ENCODE measurements at regions not wholly inside any gene's neighbourhood (a gene's known extent, or its start where the extent isn't known, plus 50 kb on each side); places are given as distances from the start of the nearest gene placed in this dataset.
A peak's percentile ranks its signal among the peaks of the same experiment; 100 is the strongest.

DNA sequence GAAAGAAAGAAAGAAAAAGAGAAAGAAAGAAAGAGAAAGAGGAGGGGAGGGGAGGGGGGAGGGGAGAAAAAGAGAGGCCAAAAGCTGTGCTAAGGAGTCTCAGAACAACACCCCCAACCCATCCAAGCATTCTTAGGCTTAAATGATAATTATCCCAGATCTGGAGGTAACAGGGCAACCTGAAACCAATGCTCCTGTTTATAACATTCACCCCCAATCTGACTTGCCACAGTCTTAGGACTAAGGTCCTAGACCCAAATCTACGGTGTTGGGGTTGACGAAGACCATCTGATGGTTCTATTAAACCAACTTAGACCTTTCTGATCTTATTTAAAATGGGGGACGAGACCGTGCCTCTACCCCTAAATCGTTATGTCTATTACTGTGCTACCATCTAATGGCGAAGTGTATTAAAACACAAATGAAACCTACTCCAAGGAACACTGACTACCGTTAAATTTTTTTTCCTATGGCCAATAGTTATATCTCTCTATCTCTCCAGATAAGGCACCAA lies 119.3 kb upstream of the CDC42BPA start:
- H3K9me3 ChIP-seq = no peaks in the 10 kb centered on the region
- peak overlapping the region; percentile 58 for H3K4me3 ChIP-seq
- ATAC-seq (peak; percentile 80 to 93 (median 88)), DNase-seq (no peak)
- H3K4me1 ChIP-seq = peaks cover 4% of the 10 kb centered on the region
- H3K27me3 ChIP-seq (ENCODE audit: insufficient read depth in 3 of 3, low read length in 2 of 3) = no peaks in the 10 kb centered on the region
- no peaks in the 10 kb centered on the region for H3K36me3 ChIP-seq (ENCODE audit: insufficient read depth in 1 of 2, low read depth in 1 of 2)
- 3 to 10% (median 4%) methylated on average over 7 of the region's 7 CpGs for WGBS, 3 donors
- H3K27ac ChIP-seq = no peak overlapping the region
- TF ChIP-seq, protein P1, sequence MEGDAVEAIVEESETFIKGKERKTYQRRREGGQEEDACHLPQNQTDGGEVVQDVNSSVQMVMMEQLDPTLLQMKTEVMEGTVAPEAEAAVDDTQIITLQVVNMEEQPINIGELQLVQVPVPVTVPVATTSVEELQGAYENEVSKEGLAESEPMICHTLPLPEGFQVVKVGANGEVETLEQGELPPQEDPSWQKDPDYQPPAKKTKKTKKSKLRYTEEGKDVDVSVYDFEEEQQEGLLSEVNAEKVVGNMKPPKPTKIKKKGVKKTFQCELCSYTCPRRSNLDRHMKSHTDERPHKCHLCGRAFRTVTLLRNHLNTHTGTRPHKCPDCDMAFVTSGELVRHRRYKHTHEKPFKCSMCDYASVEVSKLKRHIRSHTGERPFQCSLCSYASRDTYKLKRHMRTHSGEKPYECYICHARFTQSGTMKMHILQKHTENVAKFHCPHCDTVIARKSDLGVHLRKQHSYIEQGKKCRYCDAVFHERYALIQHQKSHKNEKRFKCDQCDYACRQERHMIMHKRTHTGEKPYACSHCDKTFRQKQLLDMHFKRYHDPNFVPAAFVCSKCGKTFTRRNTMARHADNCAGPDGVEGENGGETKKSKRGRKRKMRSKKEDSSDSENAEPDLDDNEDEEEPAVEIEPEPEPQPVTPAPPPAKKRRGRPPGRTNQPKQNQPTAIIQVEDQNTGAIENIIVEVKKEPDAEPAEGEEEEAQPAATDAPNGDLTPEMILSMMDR (IDR thresholded peaks at IDR 0.05) = peak; percentile 50
- intact Hi-C loops (cut with DNase I) = loop anchor here (2.0 to 10.0 kb wide), 6 partner anchors 120 to 523 kb away; partner anchors contain the start of gene CDC42BPA (in 1 of the 2)

DNA sequence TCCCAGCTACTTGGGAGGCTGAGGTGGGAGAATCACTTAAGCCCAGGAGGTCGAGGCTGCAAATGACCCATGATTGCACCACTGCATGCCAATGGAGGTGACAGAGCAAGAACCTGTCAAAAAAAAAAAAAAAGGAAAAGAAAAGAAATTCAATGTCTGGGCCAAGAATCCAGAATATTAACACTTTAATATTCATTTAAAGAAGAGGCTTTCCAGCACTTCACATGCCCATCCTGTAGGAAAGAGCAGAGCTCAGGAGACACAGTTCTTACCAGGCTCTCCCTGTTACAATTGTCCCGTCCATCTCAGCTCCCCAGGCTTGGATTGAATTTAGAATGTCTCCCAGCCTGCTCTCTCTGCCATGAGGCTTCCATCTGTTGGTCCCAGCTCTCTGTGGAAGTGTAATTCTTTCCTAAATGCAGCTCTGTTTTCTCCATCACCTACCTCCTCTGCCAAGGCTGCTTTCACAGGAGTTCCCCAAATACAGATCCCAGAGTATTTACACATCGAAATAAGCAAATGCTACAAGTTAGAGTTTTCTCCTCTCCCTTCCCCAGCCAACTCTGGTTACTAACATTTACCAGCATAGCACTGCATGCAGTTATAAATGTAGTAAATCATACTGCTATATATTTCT lies 116.6 kb upstream of the CDC42BPA start:
- no peak for ATAC-seq
- H3K9me3 ChIP-seq = no peaks in the 10 kb centered on the region
- H3K27ac ChIP-seq = no peak overlapping the region
- intact Hi-C loops (cut with DNase I) = loop anchor here (5.0 to 10.0 kb wide), 6 partner anchors 118 to 523 kb away; partner anchors contain the start of gene CDC42BPA (in 1 of the 2)
- H3K4me3 ChIP-seq = no peak overlapping the region
- TF ChIP-seq, protein P1 (IDR thresholded peaks at IDR 0.05) = no peak
- WGBS, 3 donors = 75 to 81% (median 76%) methylated on average over 3 of the region's 3 CpGs
- H3K36me3 ChIP-seq (ENCODE audit: insufficient read depth in 1 of 2, low read depth in 1 of 2) = no peaks in the 10 kb centered on the region
- H3K27me3 ChIP-seq (ENCODE audit: insufficient read depth in 3 of 3, low read length in 2 of 3) = no peaks in the 10 kb centered on the region
- peaks cover 12% of the 10 kb centered on the region for H3K4me1 ChIP-seq
- no peak for DNase-seq

DNA sequence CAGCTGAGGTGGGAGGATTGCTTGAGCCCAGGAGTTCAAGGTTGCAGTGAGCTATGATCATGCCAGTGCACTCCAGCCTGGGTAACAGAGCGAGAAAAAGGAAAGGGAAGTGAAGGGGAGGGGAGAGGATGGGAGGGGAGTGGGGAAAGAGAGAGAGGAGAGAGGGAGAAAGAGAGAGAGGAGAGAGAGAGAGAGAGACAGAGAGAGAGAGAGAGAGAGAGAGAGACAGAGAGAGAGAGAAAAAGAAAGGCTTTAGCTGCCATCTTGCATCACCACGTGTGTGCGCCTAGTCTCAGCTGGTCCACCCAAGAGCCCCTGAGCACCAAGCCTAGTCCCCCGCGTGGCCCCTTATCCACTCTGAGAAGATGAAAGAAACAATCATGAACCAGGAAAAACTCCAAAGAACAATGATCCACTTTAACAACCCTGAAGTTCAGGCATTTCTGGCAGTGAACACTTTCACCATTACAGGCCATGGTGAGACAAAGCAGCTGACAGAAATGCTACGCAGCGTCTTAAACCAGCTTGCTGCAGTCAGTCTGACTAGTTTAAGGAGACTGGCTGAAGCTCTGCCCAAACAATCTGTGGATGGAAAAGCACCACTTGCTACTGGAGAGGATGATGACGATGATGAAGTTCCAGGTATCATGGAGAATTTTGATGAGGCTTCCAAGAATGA lies 115.5 kb upstream of the CDC42BPA start:
- ATAC-seq = no peak
- no peak for DNase-seq
- Histone ChIP-seq H3K27ac (no peak overlapping the region), H3K36me3 (ENCODE audit: insufficient read depth in 1 of 2, low read depth in 1 of 2) (no peaks in the 10 kb centered on the region), H3K4me1 (peaks cover 19% of the 10 kb centered on the region), H3K27me3 (ENCODE audit: insufficient read depth in 3 of 3, low read length in 2 of 3) (no peaks in the 10 kb centered on the region), H3K4me3 (no peak overlapping the region), H3K9me3 (no peaks in the 10 kb centered on the region)
- WGBS, 3 donors = 84 to 90% (median 87%) methylated on average over 8 of the region's 8 CpGs
- TF ChIP-seq, protein P1 (IDR thresholded peaks at IDR 0.05) = no peak
- intact Hi-C loops (cut with DNase I) = loop anchor here (5.0 to 10.0 kb wide), 3 partner anchors 309 to 522 kb away; no protein-coding TSS in a partner anchor

DNA sequence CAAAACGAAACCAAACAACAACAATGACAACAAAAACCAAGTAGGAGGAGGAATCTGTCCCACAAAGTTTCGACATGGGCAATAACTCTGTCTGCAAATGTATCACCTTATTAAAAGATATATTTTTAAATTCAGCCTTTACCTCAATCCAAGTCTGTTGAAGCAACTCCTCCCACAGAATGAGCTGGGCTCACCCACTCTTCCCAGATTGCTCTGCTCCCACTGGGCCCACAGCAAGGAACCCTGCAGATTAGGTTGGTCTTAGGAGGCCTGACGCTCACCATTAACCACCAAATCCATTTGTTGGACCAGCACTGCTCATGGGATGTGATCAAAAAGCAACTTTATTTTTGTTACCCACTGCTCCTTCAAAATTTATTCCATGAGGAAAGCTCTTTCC lies 114.7 kb upstream of the CDC42BPA start:
- intact Hi-C loops (cut with DNase I) = loop anchor here (5.0 to 10.0 kb wide), 3 partner anchors 308 to 521 kb away; no protein-coding TSS in a partner anchor
- H3K9me3 ChIP-seq = no peaks in the 10 kb centered on the region
- H3K27me3 ChIP-seq (ENCODE audit: insufficient read depth in 3 of 3, low read length in 2 of 3) = no peaks in the 10 kb centered on the region
- DNase-seq (no peak), ATAC-seq (no peak)
- H3K36me3 ChIP-seq (ENCODE audit: insufficient read depth in 1 of 2, low read depth in 1 of 2) = no peaks in the 10 kb centered on the region
- H3K4me3 ChIP-seq = no peak overlapping the region
- WGBS, 3 donors = 94 to 98% (median 96%) methylated on average over 3 of the region's 3 CpGs
- peaks cover 19% of the 10 kb centered on the region for H3K4me1 ChIP-seq
- no peak overlapping the region for H3K27ac ChIP-seq
- TF ChIP-seq, protein P1 (IDR thresholded peaks at IDR 0.05) = no peak

All from psoas muscle (tissue), 7 donors.